HG03520 (cell line): ENCODE measurements at regions not wholly inside any gene's neighbourhood (a gene's known extent, or its start where the extent isn't known, plus 50 kb on each side); places are given as distances from the start of the nearest gene placed in this dataset.
A peak's percentile ranks its signal among the peaks of the same experiment; 100 is the strongest.

Experiments
- ATAC-seq: cut with Tn5 transposase; IDR thresholded peaks from one replicate; pipeline ENCODE4 v1.9.1; 2021; ENCODE audit warnings: mild to moderate bottlenecking, moderate library complexity; ENCODE audit not compliant: unreplicated experiment

GRCh38 chr7:41114131-41114530 is 588.8 kb downstream of the INHBA start:
- no peak for ATAC-seq

GRCh38 chr7:41113719-41114118 is 589.2 kb downstream of the INHBA start:
- no peak for ATAC-seq

GRCh38 chr7:41110186-41110585 is 592.7 kb downstream of the INHBA start:
- ATAC-seq, result no peak

- no peak for ATAC-seq
Measured at GRCh38 chr7:41108821-41109220, 594.1 kb downstream of the INHBA start.

- ATAC-seq, result no peak
Measured at GRCh38 chr7:41107938-41108448, 594.9 kb downstream of the INHBA start.

GRCh38 chr7:41107330-41107937 is 595.5 kb downstream of the INHBA start:
- no peak for ATAC-seq

GRCh38 chr7:41104631-41105030 is 598.3 kb downstream of the INHBA start:
- no peak for ATAC-seq

GRCh38 chr7:41103331-41103730 is 599.6 kb downstream of the INHBA start:
- ATAC-seq, result peak; percentile 66

- no peak for ATAC-seq
Measured at GRCh38 chr7:41098846-41099245, 604.0 kb downstream of the INHBA start.

- ATAC-seq, result no peak
Measured at GRCh38 chr7:41098402-41098801, 604.5 kb downstream of the INHBA start.

GRCh38 chr7:41097501-41097900 is 605.4 kb downstream of the INHBA start:
- ATAC-seq, result no peak

GRCh38 chr7:41096917-41097316 is 606.0 kb downstream of the INHBA start:
- ATAC-seq, result no peak

- ATAC-seq, result no peak
Measured at GRCh38 chr7:41093141-41093540, 609.7 kb downstream of the INHBA start.

- no peak for ATAC-seq
Measured at GRCh38 chr7:41085244-41085643, 617.6 kb downstream of the INHBA start.

GRCh38 chr7:41084381-41084780 is 618.5 kb downstream of the INHBA start:
- no peak for ATAC-seq

GRCh38 chr7:41069635-41070034 is 633.3 kb downstream of the INHBA start:
- ATAC-seq, result no peak

- ATAC-seq, result no peak
Measured at GRCh38 chr7:41067576-41067975, 635.3 kb downstream of the INHBA start.

GRCh38 chr7:41065663-41066062 is 637.2 kb downstream of the INHBA start:
- ATAC-seq, result no peak

GRCh38 chr7:41063116-41063515 is 639.8 kb downstream of the INHBA start:
- ATAC-seq, result no peak

- ATAC-seq, result no peak
Measured at GRCh38 chr7:41060796-41061195, 642.1 kb downstream of the INHBA start.

- ATAC-seq, result no peak
Measured at GRCh38 chr7:41059796-41060195, 643.1 kb downstream of the INHBA start.

GRCh38 chr7:41058986-41059741 is 643.7 kb downstream of the INHBA start:
- no peak for ATAC-seq
